Thymus (tissue), 11 donors: ENCODE measurements at regions not wholly inside any gene's neighbourhood (a gene's known extent, or its start where the extent isn't known, plus 50 kb on each side); places are given as distances from the start of the nearest gene placed in this dataset.

Experiments used
- DNase-seq, 9 donors: peaks; one replicate each; pipeline ENCODE4 v3.0.0-alpha.2; 2013; ENCODE audit warnings: low spot score in 9 of 9, low read depth in 6 of 9, missing footprints in 1 of 9
- H3K27ac ChIP-seq, 2 donors: one replicate each; pipeline ENCODE4 v1.5.1; 2013; ENCODE audit warnings: control low read depth in 1 of 2, low read depth in 1 of 2, low read length in 1 of 2, mild to moderate bottlenecking in 1 of 2, moderate library complexity in 1 of 2
- H3K27me3 ChIP-seq, 2 donors: one replicate each; pipeline ENCODE4 v1.5.1; 2013; ENCODE audit warnings: low read length in 1 of 2; ENCODE audit not compliant: control insufficient read depth in 2 of 2, insufficient read depth in 1 of 2
- H3K36me3 ChIP-seq, 2 donors: one replicate each; pipeline ENCODE4 v1.5.1; 2013; ENCODE audit warnings: low read length in 1 of 2, mild to moderate bottlenecking in 1 of 2, moderate library complexity in 1 of 2; ENCODE audit not compliant: control insufficient read depth in 2 of 2, insufficient read depth in 2 of 2
- H3K4me1 ChIP-seq, 2 donors: one replicate each; pipeline ENCODE4 v1.5.1; 2013; ENCODE audit warnings: low read length in 2 of 2; ENCODE audit not compliant: control insufficient read depth in 2 of 2, insufficient read depth in 2 of 2
- H3K4me3 ChIP-seq, 2 donors: one replicate each; pipeline ENCODE4 v1.5.1; 2013; ENCODE audit warnings: low read length in 2 of 2, control low read depth in 1 of 2, mild to moderate bottlenecking in 1 of 2
- H3K9me3 ChIP-seq, 2 donors: one replicate each; pipeline ENCODE4 v1.5.1; 2013; ENCODE audit warnings: low read length in 1 of 2, mild to moderate bottlenecking in 1 of 2; ENCODE audit not compliant: control insufficient read depth in 2 of 2, insufficient read depth in 1 of 2
- WGBS: extraction: QIAGEN DNeasy Blood & Tissue Kit; methylation state at CpG from one replicate; pipeline ENCODE4 v1.1.7; 2013; 5-methylcytosine and 5-hydroxymethylcytosine counted together
- donor health status: healthy.

DNA sequence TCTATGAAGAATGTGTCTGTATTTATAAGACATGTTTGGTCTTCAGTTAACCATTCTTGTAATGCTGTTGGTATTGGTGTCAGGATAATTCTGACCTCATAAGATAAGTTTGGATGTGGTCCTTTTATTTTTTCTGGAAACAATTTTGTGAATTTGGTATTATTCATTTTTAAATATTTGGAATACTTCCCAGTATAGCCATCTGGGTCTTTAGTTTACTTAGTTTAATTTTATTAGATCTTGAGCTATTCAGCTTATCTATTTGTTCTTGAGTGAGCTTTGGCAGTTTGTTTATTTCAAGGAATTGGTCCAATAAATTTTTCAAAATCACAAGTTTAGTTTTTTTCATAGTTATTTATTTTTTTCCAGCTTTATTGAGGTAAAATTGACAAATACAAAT, 335.4 kb upstream of the PCDH20 start:
- H3K27me3 ChIP-seq: no peaks in the 10 kb centered on the region
- no peaks in the 10 kb centered on the region for H3K4me1 ChIP-seq
- DNase-seq: no peak
- H3K36me3 ChIP-seq: no peaks in the 10 kb centered on the region
- peaks cover 0 to 4% of the 10 kb centered on the region in 2 donors for H3K9me3 ChIP-seq
- no peak overlapping the region for H3K4me3 ChIP-seq
- H3K27ac ChIP-seq: no peak overlapping the region

DNA sequence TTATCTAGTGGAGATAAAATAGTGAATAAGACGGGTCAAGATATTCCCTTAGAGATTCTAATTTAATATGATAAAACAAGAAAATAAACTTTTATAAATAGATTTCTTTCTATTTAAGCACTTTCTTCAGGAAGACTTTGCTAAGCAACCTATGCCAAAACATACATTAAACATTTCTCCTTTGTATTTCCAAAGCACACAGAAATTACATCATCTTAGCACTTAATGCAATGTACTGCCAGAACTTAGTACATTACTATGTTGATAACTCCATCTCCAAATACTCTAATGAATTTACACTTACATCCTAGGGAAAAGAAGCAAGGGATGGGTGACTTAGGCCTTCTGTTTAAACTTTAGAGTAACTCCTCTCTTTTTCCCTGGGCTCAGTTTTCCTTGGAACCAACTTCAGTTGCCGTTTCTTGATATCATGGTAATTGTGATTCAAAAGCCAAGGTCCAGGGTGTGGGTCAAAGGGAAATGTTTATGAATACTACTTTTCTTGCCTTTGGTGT, 322.6 kb upstream of the PCDH20 start:
- no peak for DNase-seq
- WGBS: 95% methylated on average over 2 of the region's 2 CpGs
- Histone ChIP-seq H3K27ac (no peak overlapping the region), H3K27me3 (no peaks in the 10 kb centered on the region), H3K36me3 (no peaks in the 10 kb centered on the region), H3K9me3 (no peaks in the 10 kb centered on the region), H3K4me3 (no peak overlapping the region), H3K4me1 (no peaks in the 10 kb centered on the region)

DNA sequence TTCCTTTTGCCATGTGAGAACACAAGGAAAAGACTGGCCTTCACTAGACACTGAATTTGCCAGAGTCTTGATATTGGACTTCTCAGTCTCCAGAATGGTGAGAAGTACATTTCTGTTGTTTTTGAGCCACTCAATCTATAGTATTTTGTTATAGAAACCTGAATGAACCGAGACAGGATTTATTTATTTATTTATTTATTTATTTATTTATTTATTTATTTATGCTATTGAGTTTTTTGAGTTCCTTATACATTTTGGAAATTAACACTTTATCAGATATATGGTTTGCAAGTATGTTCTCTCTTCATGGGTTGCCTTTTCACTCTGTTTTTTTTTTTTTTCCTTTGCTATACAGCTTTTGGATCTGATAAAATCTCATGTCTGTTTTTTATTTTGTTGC, 319.0 kb upstream of the PCDH20 start:
- no peak for DNase-seq
- Histone ChIP-seq H3K4me1 (no peaks in the 10 kb centered on the region), H3K4me3 (no peak overlapping the region), H3K27ac (no peak overlapping the region), H3K27me3 (no peaks in the 10 kb centered on the region), H3K9me3 (no peaks in the 10 kb centered on the region), H3K36me3 (no peaks in the 10 kb centered on the region)
- WGBS: 72% methylated on average over 1 of the region's 1 CpG

DNA sequence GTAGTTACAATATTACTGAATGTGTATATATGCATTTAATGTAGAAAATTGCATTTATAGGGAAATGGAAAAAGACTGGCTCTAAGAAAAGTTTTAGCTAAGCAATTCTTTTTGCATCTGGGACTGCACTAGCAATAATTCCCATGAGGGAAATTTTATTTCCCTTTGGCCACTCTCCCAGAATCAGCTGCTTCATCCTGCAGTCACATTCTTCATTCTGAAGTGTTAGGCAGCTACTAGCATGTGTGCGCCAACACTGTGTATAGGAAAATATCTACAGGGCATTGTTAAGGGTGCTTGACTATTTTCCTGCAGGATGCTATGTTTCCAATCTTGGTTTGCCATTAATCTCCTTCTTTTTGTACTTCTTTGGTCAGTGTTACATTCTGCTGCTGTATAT, 312.8 kb upstream of the PCDH20 start:
- Histone ChIP-seq H3K27me3 (no peaks in the 10 kb centered on the region), H3K9me3 (no peaks in the 10 kb centered on the region), H3K36me3 (no peaks in the 10 kb centered on the region), H3K4me3 (no peak overlapping the region), H3K4me1 (no peaks in the 10 kb centered on the region), H3K27ac (no peak overlapping the region)
- WGBS: 97% methylated on average over 1 of the region's 1 CpG
- no peak for DNase-seq

DNA sequence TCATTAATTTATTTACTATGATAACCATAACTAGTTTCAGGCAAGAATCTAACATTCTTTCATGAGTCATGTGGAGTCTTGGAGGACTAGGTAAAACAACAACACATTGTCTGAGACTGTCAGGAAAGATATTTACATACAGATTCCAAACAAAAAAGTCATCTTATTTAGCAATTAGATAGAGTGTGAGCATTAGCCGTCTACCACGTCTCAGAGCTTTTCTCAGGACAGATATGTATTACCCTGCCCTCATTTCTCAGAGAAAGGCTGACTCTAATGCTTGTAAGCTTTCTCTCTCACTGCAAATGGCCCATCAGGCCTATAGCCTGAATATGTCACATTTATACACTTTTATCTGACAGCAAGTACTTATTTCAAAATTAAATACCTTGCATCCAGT, 312.1 kb upstream of the PCDH20 start:
- H3K9me3 ChIP-seq: no peaks in the 10 kb centered on the region
- no peak overlapping the region for H3K27ac ChIP-seq
- no peaks in the 10 kb centered on the region for H3K4me1 ChIP-seq
- WGBS: 88% methylated on average over 2 of the region's 2 CpGs
- H3K4me3 ChIP-seq: no peak overlapping the region
- no peaks in the 10 kb centered on the region for H3K27me3 ChIP-seq
- DNase-seq: no peak
- no peaks in the 10 kb centered on the region for H3K36me3 ChIP-seq

DNA sequence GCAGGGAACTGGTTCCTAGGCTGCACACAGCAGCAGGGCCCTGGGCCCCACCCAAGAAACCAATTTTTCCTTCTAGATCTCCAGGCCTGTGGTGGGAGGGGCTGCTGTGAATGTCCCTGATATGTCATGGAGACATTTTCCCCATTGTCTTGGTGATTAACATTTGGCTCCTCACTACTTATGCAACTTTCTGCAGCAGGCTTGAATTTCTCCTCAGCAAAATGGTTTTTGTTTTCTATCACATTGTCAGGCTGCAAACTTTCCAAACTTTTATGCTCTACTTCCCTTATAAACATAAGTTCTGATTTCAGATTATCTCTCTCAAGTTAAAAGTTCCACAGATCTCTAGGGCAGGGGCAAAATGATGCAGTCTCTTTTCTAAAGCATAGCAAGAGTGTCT, 310.2 kb upstream of the PCDH20 start:
- Histone ChIP-seq H3K27me3 (no peaks in the 10 kb centered on the region), H3K36me3 (no peaks in the 10 kb centered on the region), H3K27ac (no peak overlapping the region), H3K9me3 (no peaks in the 10 kb centered on the region), H3K4me1 (no peaks in the 10 kb centered on the region), H3K4me3 (no peak overlapping the region)
- DNase-seq: no peak

DNA sequence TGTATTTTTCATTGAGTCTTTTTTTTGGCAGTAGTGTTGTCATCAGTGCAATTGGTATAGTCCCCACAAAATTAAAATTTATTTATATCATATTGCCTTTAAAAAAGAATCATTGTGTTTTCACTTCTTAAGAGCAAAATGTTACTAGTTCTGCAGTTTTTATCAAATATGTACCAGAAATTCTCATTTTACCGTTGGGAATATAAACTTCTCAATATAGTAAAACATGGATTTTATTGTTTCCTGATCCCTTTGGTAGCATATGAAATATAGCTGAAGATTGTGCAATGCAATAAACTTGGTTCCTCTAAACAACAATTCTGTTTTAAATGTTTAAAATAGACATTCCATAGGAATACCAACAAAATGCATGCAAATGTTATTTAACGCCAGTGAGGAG, 306.5 kb upstream of the PCDH20 start:
- WGBS: 91% methylated on average over 2 of the region's 2 CpGs

DNA sequence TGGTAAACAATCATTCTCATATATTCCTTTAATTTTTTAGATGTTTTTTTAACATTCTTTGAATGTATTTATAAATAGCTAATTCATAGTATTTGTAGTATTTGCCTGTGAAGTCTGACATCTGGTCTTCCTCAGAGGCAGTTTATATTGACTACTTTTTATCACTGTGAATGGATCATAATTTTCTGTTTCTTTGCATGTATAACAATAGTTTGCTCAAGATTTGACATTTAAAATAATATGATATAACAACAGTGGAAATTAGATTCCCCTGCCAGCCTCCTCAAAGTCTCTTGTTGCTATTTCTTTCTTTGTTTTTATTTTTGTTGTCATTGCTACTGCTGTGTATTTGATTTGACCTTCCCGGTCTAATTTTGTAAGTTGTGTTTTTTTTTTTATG, 297.0 kb upstream of the PCDH20 start:
- DNase-seq: no peak
- WGBS: 92% methylated on average over 1 of the region's 1 CpG
- H3K9me3 ChIP-seq: no peaks in the 10 kb centered on the region

More for the DNA sequence above, 306.5 kb upstream of the PCDH20 start:
- no peak overlapping the region for H3K4me3 ChIP-seq
- no peak overlapping the region for H3K27ac ChIP-seq
- H3K4me1 ChIP-seq: no peaks in the 10 kb centered on the region
- no peaks in the 10 kb centered on the region for H3K27me3 ChIP-seq
- DNase-seq: no peak
- H3K36me3 ChIP-seq: no peaks in the 10 kb centered on the region
- no peaks in the 10 kb centered on the region for H3K9me3 ChIP-seq

DNA sequence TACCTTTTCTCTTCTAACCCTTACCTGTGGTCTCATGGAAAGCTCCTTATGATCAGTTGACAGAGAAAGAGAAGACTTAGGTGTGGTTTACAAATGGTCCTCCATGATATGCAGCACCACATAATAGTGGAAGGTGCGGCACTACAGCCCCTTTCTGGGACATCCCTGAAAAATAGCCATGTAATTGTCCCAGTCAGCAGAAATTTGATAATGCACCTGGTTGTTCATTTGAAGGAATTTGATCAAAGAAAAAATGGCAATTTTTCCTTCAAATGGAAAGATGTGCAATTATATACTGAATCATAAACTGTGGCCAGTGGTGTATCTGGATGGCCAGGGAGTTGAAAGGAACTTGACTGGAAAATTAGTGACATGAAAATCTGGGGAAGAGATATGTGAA, 293.6 kb upstream of the PCDH20 start:
- H3K27ac ChIP-seq: no peak overlapping the region
- DNase-seq: no peak
- 84% methylated on average over 1 of the region's 1 CpG for WGBS
- no peaks in the 10 kb centered on the region for H3K27me3 ChIP-seq
- H3K4me1 ChIP-seq: no peaks in the 10 kb centered on the region
- H3K36me3 ChIP-seq: no peaks in the 10 kb centered on the region
- peaks cover 0 to 3% of the 10 kb centered on the region in 2 donors for H3K9me3 ChIP-seq
- no peak overlapping the region for H3K4me3 ChIP-seq

More for the DNA sequence above, 297.0 kb upstream of the PCDH20 start:
- Histone ChIP-seq H3K4me3 (no peak overlapping the region), H3K36me3 (no peaks in the 10 kb centered on the region), H3K27ac (no peak overlapping the region), H3K27me3 (no peaks in the 10 kb centered on the region), H3K4me1 (no peaks in the 10 kb centered on the region)

DNA sequence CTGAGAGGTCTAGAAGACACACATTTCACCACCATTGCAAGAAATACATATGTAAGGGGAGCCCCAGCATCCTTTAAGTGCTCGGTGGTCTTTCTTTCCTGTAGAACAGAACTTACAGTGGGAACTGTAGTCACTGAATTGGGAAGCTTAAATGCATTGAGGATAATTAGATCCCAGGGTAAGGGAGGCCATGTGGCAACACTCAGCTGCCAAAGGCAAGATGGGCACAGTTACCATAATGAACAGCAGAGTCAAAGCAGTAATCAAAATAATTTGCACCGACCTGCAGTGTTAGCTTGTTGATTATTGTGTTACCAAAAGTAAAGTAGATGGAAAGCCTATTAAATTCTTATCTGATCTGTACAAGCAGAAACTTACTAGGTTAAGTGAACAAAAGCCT, 291.2 kb upstream of the PCDH20 start:
- 86% methylated on average over 2 of the region's 2 CpGs for WGBS
- Histone ChIP-seq H3K9me3 (peaks cover 1 to 5% of the 10 kb centered on the region in 2 donors), H3K27me3 (no peaks in the 10 kb centered on the region), H3K27ac (no peak overlapping the region), H3K36me3 (no peaks in the 10 kb centered on the region), H3K4me1 (no peaks in the 10 kb centered on the region), H3K4me3 (no peak overlapping the region)
- DNase-seq: no peak
